ENCODE measurements at regions not wholly inside any gene's neighbourhood (a gene's known extent, or its start where the extent isn't known, plus 50 kb on each side); places are given as distances from the start of the nearest gene placed in this dataset.

DNA sequence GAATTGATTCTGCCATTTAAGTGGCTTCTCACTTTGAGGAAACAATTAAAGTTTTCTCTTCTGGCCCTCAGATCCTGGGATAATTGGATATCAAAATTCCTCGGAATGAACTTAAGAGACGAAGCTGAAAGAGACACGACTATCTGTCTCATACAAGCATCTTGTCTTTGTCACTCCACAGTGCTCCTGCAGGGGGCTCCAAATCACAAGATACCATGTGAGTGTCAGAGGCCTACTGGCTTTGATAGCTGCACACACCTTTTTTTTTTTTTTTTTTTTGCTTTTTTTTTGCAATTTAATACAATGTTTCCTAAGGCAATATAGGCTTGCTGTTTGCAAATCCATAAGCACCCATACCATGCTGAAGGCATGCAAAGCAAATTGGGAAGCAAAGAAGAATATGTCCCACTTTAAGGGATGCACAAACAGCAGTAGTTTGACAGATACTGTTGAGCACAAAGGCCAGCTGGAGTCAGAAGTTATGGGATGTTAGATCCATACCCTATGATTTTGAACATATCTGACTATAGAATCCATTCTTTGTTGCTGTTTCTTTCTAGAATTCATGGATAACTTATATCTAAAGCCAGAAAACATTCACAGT lies 109.0 kb upstream of the CBLN2 start:
- no peak overlapping the region for H3K4me3 ChIP-seq (replicated peaks; ENCODE audit: low read depth, low read length)
- TF ChIP-seq, protein P1, sequence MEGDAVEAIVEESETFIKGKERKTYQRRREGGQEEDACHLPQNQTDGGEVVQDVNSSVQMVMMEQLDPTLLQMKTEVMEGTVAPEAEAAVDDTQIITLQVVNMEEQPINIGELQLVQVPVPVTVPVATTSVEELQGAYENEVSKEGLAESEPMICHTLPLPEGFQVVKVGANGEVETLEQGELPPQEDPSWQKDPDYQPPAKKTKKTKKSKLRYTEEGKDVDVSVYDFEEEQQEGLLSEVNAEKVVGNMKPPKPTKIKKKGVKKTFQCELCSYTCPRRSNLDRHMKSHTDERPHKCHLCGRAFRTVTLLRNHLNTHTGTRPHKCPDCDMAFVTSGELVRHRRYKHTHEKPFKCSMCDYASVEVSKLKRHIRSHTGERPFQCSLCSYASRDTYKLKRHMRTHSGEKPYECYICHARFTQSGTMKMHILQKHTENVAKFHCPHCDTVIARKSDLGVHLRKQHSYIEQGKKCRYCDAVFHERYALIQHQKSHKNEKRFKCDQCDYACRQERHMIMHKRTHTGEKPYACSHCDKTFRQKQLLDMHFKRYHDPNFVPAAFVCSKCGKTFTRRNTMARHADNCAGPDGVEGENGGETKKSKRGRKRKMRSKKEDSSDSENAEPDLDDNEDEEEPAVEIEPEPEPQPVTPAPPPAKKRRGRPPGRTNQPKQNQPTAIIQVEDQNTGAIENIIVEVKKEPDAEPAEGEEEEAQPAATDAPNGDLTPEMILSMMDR (IDR thresholded peaks at IDR 0.05; ENCODE audit: low read depth, low read length, missing control alignments): peak; percentile 31
- no peak for DNase-seq (ENCODE audit: extremely low read depth, low read depth)

DNA sequence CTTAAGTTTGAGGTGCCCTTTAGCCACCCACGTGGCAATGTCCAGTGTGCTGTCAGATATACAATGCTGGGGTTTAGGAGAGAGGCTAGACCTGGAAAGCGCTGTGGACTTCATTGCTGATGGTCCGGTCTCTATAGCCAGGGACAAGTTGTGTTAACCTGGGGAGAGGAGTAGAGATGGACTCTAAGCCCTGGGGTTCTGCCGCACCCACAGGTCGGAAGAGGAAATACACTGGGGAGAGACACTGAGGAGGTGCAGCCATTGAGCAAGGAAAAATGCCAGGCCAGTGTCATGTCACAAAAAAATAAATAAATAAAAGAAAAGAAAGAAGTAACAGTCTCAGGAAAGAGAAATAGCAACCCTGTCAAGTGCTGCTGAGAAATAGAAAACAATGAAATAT lies 106.9 kb upstream of the CBLN2 start:
- DNase-seq (ENCODE audit: extremely low read depth, low read depth): no peak
- TF ChIP-seq, protein P1 (IDR thresholded peaks at IDR 0.05; ENCODE audit: low read depth, low read length, missing control alignments): no peak
- H3K4me3 ChIP-seq (replicated peaks; ENCODE audit: low read depth, low read length): no peak overlapping the region

DNA sequence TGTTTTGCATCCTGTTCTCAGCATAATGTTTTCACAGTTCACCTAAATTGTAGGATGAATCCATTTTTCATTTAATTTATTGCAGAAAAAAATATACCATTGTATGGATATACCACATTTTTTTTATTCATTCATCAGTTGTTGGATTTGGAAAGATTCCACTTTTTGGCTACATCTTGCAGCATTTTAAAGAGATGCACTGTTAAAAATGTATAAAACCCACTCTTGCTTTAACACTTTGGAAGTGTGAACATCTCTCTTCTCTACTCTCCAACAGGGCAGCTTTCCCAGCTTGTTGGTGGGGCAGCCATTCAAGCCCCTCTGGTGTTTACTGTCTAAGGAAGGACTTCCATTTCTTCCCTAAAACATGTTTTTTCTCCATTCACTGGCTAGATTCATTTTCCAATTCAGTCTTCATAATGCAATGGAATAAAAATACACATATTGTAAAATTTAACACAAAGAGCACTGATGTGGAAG lies 104.4 kb upstream of the CBLN2 start:
- TF ChIP-seq, protein P1 (IDR thresholded peaks at IDR 0.05; ENCODE audit: low read depth, low read length, missing control alignments): no peak
- H3K4me3 ChIP-seq (replicated peaks; ENCODE audit: low read depth, low read length): no peak overlapping the region
- no peak for DNase-seq (ENCODE audit: extremely low read depth, low read depth)

DNA sequence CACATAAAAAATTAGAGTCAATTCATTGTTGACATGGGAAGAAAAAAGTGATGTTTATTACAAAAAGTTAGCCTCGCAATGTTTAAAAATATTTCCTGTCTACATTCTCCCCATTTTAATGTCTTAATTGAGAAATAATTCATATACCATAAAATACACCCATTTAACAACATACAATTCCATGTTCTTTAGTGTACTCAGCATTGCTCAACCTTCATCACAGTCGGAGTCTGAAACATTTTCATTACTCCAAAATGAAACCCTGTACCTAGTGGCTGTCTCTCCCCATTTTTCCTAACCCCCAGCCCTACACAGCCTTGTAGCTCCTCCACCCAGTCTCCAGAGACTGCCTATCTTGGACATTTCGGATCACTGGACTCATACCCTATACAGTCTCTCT lies 103.9 kb upstream of the CBLN2 start:
- DNase-seq (ENCODE audit: extremely low read depth, low read depth): no peak
- TF ChIP-seq, protein P1 (IDR thresholded peaks at IDR 0.05; ENCODE audit: low read depth, low read length, missing control alignments): no peak
- no peak overlapping the region for H3K4me3 ChIP-seq (replicated peaks; ENCODE audit: low read depth, low read length)

DNA sequence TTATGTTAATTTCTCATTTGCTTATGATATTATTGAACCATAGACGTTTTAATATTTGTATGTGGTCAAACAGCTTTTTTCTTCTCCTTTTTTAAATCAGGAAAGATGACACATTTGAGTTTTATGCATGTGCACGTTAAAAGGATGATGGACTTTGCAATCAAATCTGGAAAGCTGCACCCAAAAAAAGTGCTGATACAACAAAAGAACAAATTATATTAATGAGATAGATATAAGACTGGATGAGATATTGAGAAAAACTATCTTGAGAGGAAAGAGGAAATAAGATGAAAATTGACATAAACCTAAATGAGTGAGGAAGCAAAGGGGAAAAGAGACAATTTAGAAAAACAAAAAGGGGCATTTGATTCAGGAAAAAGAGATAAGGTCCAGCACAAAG lies 96.4 kb upstream of the CBLN2 start:
- H3K4me3 ChIP-seq (replicated peaks; ENCODE audit: low read depth, low read length): no peak overlapping the region
- TF ChIP-seq, protein P1 (IDR thresholded peaks at IDR 0.05; ENCODE audit: low read depth, low read length, missing control alignments): no peak
- no peak for DNase-seq (ENCODE audit: extremely low read depth, low read depth)

DNA sequence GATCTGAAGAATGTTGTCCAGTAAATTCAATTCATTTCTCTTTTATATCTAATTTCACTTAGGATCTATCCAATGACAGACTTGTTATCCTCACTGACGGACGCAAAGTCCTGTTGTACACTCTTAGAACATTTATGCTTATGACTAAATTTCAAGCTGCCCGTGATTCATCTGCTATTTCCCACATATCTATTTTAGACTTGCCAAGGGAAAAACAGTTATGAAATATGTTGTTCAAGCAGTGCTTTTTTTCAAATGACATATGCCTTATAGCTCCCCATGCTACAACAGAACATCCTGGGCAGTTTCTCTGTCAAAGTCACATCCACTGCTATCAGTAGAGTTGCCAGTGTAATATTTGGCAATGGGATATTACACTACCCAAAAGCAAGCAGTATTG lies 94.2 kb upstream of the CBLN2 start:
- H3K4me3 ChIP-seq (replicated peaks; ENCODE audit: low read depth, low read length): no peak overlapping the region
- TF ChIP-seq, protein P1 (IDR thresholded peaks at IDR 0.05; ENCODE audit: low read depth, low read length, missing control alignments): no peak
- DNase-seq (ENCODE audit: extremely low read depth, low read depth): no peak

DNA sequence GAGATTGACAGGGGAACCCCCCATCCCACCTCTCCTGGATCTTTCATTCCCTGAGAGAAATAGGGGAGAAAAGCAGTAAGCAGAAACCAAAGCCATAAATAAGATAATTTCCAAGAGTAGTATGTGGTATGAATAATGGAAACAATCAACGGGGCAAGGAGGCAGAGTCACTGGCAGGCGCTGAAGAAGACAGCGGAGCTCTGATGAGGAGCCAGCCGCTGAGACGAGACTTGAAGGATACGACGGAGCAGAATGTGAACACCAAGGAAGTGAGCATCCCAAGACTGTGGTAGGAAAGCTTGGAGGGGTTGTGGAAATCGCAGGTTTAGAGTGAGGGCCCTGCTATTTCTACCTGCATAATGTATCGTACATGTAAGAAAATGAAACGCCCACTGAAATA lies 93.6 kb upstream of the CBLN2 start:
- no peak overlapping the region for H3K4me3 ChIP-seq (replicated peaks; ENCODE audit: low read depth, low read length)
- no peak for DNase-seq (ENCODE audit: extremely low read depth, low read depth)
- TF ChIP-seq, protein P1 (IDR thresholded peaks at IDR 0.05; ENCODE audit: low read depth, low read length, missing control alignments): no peak
